HG03460 (cell line): ENCODE measurements at regions not wholly inside any gene's neighbourhood (a gene's known extent, or its start where the extent isn't known, plus 50 kb on each side); places are given as distances from the start of the nearest gene placed in this dataset.

Experiments used
- ATAC-seq: cut with Tn5 transposase; IDR thresholded peaks from one replicate; pipeline ENCODE4 v1.9.1; 2021; ENCODE audit not compliant: unreplicated experiment

DNA sequence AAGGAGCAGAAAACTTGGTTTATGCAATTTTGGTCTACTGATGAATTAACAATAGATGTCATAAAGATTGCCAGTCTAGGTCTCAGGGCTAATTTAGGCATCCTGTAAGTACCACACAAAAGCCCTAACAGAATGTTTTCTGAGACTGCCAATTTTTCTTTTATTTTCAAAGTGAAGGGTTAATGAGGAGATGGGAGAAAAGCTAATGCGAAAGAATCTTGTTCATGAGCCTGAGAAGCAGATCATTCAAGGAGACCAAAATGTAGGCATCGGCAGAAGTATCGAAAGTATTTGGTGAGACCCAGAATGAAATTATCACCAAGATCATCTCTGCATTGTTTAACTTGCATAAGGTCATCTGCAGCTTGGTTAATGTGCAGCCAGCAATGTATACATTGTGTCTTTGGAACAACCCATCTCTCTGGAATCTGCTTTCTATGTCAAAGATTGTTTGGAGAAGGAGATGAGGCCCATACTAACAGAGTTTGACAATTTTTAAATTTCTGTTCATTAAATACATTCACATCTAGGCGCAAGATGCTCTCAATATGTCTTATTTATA lies 163.3 kb upstream of the GLI3 start:
- no peak for ATAC-seq

DNA sequence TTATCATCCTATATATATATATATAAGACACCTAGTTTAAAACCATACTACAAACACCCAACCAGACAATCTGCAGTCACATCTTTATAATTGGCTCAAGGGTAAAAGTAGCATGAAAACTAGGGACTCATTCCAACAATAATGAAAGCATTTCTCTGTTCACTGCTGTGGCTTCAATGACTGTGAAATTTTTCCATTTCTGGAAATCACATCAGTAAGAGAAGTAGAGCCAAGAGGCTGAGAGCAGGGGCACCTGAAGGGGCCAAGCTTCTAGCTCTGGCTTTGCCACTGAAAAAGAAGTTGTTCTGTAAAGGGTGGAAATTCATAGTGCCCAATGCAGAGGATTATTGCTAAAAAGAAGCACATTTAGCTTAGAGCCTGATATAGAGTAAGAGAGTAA lies 158.6 kb upstream of the GLI3 start:
- no peak for ATAC-seq

DNA sequence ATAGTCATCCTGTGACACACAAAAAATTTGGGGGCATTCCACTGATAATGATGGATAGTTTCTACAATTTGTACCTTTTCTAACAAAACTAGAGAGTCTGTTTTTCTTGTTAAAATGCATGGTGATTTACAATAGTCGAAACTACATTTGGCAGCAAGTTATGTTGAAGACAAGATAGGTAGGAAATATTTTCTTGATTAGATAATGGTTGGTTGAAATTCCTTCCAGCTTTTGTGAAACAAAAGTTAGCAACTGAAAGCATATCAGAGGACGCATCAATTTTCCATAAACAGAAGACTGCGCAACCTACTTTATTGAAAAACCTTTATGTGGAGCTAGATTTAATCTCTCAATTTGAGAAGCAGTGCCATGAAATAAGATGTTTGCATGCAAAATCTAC lies 155.8 kb upstream of the GLI3 start:
- ATAC-seq: no peak

DNA sequence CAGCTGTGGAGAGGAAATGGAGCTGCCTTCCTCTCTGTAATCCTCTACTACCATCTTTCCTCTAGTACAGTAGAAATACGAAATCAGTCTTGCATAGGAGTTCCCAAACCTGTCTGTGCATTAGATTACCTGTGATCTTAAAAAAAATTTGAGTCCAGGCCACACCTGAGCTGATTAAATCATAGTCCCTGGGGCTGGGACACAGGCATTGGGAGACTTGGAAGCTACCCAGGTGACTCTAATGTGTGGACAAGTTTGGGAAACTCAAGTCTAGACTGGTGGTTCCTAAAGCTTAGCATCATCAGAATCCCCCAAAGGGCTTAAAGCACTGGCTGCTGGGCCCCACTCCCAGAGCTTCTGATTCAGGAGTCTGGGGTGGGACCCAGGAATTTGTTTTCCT lies 152.7 kb upstream of the GLI3 start:
- ATAC-seq: no peak

DNA sequence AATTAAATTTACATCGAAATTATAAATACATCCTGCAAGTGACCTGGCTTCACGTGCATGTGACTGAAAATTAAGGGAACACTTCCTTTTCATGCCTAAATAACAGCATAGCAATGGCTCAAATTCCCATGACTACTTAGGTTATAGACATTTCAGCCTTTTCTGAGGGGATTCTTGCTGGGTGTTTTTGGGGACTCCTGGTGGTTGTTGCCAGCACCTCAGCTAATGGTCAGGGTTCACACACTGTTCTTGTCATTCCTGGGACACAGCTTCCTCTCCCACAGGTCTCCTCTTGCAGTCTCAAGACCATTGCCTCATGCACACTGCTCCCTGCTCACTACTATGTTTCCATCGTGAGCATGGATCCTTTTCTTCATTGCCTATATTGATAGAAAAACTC lies 148.9 kb upstream of the GLI3 start:
- ATAC-seq: no peak

DNA sequence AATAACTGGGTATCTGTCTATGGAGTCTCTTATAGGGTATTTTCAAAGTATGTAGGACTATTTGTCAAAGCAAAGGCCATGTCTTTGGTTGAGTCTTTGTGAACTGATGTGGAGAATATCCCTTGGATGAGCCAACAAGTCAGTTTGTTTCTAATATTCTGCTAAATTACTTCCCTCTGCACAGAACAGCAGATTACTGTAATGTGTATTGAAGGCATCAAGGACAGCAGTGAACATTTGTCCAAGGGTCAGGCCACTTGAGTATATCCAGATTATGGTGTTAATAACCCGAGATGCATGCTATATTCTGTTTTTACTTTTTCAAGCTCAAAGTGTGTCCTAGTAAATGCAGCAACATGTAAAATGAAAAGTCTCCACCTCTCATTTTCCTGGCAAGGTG lies 144.2 kb upstream of the GLI3 start:
- ATAC-seq: no peak

DNA sequence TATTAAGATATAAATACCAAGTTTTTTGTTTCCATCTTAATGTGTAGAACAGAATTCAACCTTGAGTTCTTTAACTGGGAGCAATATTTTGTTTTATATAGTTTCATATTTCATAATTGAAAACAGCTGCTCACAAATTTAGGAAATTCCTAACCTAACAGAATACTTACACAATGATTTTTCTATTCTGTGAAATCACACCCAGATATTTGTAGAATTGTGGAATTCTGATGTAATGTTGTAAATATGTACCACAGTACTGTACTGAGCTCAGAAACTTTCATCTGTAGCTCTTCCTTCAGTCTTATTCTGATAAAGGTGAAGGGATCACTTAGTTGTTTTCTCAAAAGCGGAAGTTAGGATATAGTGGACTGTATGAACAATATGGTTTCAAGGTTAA lies 143.4 kb upstream of the GLI3 start:
- no peak for ATAC-seq

DNA sequence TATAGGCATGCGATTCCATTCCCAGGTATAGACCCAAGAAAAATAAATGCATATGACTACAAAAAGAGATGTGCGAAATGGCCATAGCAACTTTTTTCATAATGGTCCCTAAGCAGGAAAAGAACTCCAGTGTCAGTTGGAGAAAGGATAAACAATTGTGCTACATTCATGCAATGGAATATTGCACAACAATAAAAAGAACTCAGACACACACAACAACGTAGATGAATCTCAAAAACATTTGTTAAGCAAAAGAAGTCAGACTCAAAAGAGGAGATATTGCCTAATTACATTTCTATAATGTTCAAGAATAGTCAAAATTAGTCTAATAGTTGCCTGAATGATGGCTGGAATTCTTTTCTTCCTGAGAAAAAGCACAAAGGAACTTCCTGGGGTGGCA lies 141.1 kb upstream of the GLI3 start:
- no peak for ATAC-seq

DNA sequence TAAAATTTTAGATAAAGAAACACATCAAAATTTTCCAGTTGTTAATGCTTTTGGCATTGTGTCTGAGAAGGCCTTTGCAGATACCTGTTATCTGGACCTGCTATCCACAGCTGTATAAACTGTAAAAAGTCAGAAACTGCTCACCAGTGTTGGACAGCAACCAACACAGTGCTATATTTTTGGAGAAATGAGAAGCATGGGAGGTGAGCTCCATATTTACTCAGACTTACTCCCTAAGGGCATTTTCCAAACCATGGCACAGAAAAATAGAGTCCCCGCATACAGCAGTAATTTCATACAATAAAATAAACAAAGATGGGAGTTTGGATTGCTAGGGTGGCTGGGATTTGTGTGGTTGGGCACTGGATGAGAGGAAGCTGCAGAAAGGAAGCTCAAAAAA lies 136.3 kb upstream of the GLI3 start:
- ATAC-seq: no peak

DNA sequence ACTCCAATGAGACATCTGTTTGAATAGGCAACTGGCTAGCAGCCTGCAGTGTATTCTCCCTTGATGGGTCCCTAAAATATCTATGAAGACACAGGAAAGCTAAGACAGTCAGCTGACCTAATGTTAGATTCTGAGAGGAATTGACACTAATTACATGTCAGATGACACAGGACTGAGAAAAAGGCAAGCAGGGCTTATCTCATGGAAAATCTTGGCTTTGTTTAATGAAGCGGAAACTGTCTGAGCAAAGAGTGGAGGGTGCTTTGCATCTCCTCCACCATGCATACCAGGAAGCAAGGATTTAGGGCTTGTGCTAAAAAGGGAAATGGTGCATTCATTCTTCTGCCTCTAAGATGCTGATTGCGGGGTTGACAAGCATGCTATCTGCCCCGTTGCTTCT lies 135.5 kb upstream of the GLI3 start:
- no peak for ATAC-seq

DNA sequence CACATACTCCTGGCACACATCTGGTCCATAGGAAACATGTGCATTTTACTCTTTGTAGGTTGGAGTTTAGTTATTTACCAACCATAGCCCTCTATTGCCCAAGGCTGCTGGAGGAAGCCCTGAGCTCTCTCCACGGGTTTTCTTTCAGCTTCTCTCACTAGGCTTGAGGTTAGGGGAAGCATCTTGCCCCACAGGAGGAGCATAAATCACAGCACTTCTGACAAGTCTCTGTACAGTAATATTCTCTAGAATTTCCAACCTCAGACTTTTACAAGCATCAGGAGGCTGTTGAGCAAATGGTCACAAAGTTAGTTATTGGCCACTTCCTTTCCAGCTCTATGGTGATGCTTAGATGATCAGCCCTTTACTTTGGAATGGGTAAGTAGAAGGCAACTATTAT lies 122.9 kb upstream of the GLI3 start:
- ATAC-seq: no peak

DNA sequence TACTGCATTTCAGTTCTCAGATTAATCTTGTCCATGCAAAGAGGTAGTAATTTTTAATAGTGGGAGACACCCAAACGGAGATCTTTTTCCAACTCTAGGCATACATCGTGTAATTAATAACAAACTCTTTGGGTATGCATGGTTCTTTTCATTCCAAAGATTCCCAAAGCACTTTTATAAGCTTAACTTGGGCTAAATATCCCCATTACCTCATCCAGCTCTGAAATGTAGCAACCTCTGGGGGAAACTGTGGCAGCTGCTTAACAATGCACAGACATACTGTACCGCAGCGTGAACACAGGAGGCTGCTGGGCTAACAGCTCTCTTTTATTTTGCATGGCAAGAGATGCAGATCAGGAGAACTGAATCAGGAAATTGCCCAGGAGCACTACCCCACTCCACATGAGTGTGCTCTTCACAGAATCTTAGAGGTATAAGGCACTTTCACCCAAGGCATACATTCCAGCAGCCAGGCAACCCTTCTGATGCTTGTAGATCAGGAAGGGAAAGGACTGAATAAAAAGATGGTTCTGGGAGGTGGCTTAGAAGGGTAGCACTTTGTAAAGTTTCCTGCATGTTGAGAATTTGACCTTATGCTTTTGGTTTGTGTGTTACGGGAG lies 114.4 kb upstream of the GLI3 start:
- no peak for ATAC-seq

DNA sequence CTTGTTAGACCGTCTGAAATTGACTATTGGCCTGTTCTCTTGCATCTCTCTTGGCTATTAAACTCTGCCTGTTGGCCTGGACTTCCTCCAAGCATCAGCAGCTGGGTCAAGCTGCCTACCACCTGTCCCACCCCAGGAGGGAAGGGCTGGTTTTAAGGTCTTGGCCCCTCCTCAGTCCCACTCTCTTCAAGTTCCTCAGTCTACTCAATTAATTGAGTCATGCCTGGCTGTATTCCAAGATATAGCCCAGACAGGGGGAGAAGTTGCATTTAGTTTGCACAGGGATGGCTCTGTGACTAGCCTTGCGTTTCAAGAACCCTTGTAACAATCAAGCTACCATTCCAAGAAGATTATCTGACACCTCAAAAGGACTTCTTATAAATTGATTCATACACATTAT lies 113.8 kb upstream of the GLI3 start:
- no peak for ATAC-seq

DNA sequence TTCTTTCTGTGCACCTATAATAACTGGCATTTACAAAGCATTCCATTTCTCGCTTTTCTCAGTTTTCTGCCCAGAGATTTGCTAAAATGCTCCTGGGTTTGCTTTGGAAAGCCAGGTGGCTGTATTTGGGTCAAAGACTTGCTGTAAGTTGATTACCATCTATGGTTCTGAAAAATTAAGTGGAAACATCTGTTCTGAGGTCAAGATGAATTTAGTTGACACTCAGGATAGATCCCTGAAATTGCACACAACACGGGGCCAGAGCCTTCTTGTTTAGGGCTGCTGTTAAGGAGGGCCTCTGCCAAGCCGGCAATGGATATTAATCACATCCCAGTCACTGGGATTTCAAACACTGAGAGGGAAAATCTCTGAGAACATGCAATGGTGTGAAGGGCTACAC lies 111.6 kb upstream of the GLI3 start:
- ATAC-seq: no peak

DNA sequence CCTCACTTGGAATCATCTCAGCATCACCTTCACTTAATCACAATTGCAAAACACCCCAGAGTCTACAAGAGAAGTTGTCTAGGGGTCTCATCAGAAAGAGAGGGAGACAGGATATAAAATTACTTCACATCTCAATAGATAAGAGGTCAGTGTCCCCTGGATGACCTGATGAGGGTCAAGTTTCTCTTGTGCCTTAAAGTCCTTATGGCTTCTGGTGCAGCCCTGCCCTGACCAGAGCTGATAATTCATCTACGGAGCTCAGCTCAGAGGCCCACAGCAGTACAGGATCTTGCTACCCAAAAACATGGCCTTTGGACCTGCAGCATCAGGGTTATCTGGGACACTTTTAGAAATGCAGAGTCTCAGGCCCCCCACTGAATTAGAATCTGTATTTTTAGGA lies 111.1 kb upstream of the GLI3 start:
- ATAC-seq: no peak

DNA sequence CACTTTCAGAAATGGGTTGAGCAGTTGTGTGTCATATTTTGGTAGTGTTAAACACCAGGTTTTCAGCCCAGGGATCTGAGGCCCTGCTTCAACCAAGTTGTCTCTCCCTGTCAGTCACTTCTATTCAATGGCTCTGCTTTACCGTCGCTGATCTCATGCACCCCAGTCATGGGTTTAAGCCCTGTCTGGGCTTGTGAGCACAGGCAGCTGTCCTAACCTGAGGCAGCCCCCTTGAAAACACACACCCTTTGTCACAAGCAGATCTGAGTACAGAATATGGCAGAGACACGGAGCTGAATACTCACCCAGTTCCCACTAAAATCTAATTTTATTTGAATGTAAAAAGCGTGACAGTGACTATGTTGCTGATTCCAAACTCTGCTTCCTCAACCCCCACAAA lies 110.6 kb upstream of the GLI3 start:
- no peak for ATAC-seq

DNA sequence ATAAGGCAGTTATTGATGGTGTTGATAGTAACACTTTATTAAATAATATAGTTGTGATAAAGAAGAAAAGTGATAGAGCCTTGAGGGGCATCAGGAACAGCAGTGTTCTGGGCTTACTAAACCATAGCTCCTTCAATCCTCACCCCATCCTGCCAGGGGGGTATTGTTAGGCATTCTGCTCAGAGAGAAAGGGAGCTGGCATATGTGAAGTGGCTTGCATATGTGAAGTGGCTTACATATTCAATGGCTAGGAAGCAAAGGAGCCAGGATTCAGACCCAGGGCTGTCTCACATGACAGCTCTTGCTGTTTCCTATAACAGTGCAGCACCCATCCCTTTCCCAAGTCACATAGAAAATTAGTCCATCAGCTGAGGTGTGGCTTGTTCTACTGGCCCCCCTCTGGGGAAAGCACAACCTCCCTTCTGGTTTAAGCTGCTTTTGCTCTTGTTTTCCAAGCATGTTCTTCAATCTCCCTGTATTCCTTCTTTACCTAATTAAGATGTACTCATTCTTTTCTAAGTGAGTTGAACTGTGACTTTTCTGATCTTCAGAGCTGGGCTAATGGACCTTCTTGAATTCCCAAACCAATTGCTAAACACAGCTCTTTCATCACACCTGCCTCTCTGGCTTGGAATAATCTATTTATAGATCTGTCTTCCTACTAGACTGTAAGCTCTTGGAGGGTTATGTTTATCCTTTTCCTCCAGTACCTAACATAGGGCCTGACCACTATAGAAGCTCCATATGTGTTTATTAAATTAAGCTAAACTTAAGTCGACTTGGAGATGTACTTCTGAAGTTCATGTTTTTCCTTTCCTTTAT lies 108.7 kb upstream of the GLI3 start:
- no peak for ATAC-seq

DNA sequence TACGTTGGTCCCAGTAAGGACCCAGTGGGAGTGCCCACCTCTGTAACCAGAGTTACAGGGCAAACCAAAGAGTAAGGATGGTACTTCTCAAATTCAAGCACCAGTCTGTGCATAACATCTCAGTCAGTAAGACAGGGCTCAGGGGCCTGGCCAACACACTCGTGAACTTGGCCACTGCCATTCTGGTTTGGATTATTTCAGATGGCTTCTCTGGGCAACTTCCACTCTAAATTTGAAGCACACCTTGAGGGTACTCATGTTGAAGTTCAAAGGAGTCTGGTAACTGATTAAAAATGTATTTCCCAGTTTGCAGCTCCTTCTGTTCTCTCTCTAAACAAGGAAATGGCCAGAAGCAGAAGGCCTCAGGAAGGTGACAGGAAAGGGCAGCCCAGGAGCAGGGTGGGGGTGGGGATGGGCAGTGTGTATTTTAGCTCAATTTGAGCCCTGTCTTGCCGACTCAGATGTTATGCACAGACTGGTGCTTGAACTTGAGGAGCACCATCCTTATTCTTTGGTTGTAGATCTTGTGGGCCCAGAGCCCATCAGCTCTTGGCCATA lies 107.3 kb upstream of the GLI3 start:
- ATAC-seq: no peak

DNA sequence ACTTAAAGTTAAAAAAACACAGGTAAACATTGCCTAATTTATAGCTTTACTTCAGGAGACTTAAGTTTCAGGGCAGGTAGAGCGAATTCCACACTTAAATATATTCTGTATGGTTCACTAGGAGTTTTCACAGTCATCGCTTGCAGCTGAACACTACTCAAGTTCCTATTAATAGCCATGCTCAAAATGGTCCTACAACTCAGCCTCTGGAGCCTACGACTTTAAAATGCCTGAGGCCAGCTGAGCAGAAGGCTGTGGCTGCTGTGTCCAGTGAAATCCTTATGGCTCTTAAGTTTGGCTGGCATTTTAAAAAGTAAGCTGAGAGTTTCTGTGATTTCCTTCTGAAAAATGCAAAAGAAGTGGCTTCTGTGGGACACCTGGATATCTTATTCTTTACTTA lies 105.4 kb upstream of the GLI3 start:
- ATAC-seq: no peak

DNA sequence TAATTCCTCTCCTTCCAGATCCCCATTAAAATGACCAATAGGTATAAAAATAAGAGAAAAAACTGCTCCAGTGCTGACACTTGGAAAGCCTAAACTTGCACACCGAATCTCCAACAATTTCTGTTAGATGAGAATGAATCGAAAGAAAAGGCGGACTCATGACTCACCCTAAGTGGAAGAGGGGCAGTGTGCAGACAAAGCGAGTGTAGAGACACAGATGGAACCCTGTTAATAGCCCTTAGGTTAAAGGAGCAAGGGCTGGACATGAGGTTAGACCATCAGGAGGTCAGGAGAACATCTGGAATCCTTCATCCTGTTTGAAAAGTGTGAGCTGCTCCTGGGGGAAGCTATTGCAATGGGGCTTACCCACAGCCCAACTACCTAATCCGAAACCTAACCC lies 103.4 kb upstream of the GLI3 start:
- ATAC-seq: no peak

DNA sequence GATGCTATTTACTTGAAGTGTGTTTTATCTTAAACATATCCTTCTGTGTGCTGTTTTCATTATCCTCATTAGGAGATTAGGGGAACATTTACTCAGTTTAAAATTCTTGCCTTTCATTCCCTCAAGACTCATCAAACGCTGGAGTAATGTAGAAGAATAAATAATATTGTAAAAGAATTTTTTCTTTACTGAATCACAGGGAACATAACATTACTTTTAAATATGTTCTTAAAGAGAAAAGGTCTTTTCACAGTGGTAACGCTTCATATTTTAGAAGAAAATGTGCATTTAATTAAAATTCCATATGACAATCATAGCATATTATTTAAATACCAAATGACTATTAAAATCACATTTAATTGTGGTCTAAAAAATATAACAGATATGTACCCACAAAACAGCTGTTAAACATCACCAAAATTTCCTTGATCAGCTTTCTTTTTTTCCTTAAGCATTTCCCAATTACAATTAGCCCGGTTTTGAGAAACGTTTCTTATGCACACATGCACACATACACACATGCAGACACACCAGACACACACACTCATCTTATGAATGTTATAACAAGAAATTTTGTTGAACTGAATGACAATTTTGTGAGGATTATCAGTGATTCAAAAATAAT lies 102.0 kb upstream of the GLI3 start:
- ATAC-seq: no peak
